GM12878 (cell line): ENCODE measurements at regions not wholly inside any gene's neighbourhood (a gene's known extent, or its start where the extent isn't known, plus 50 kb on each side); places are given as distances from the start of the nearest gene placed in this dataset.

Experiments
- ATAC-seq: fragments of 200-7000 bp; cut with Tn5 transposase; 3 replicates; pipeline ENCODE4 v1.9.1; 2020; ENCODE audit warnings: mild to moderate bottlenecking, moderate library complexity
- BruUV-seq: library from RNA; stranded (reverse); fragments of 400-500 nt; replicated peaks from 2 replicates; lab custom pipeline; 2021; lab: Mats Ljungman, UMichigan
- CTCF ChIA-PET: fragments of 300-600 bp; sonication (Branson Sonifier 250); formaldehyde crosslinking; extraction: SDS; loops from one replicate; lab custom pipeline; 2021; ENCODE audit warnings: inconsistent platforms; lab: Yijun Ruan, JAX
- POLR2A ChIA-PET: fragments of 350-600 bp; formaldehyde crosslinking; extraction: SDS; loops from one replicate; lab custom pipeline; 2021; ENCODE audit warnings: inconsistent platforms; lab: Charles Lee
- RAD21 ChIA-PET: fragments of 300-600 bp; sonication (Branson Sonifier 250); formaldehyde crosslinking; loops from one replicate; lab custom pipeline; 2023; ENCODE audit warnings: antibody characterized with exemption; ENCODE audit not compliant: unreplicated experiment; lab: Charles Lee
- SMC1A ChIA-PET: fragments of 300-600 bp; sonication (Branson Sonifier 250); formaldehyde crosslinking; loops from one replicate; lab custom pipeline; 2023; ENCODE audit not compliant: unreplicated experiment, uncharacterized antibody; lab: Charles Lee
- DNase-seq: peaks from one replicate; pipeline ENCODE4 v3.0.0-alpha.2; 2011; ENCODE audit warnings: low read depth, low spot score
- FAIRE-seq: peaks from 3 replicates; lab custom pipeline; 2011; peaks lifted over from hg19 to GRCh38; lab: Jason Lieb, UNC
- H2AFZ ChIP-seq: 2 replicates; pipeline ENCODE4 v1.6.0; 2011; ENCODE audit warnings: low read depth, low read length, control low read depth; ENCODE audit not compliant: control insufficient read depth
- H3K27ac ChIP-seq: 2 replicates; pipeline ENCODE4 v1.5.1; 2011; ENCODE audit warnings: control low read depth; ENCODE audit not compliant: control insufficient read depth, insufficient read depth
- H3K27me3 ChIP-seq, 2 experiments: replicated peaks in 1 of 2; 2 replicates each; pipeline versions ENCODE4 v1.6.0 to v1.6.1; 2011; ENCODE audit warnings: low read length in 1 of 2; ENCODE audit not compliant: control insufficient read depth in 2 of 2, insufficient read depth in 2 of 2
- H3K36me3 ChIP-seq, 2 experiments: 2 replicates each; pipeline ENCODE4 v1.5.1; 2011; ENCODE audit warnings: low read length in 1 of 2; ENCODE audit not compliant: control insufficient read depth in 2 of 2, insufficient read depth in 2 of 2
- H3K4me1 ChIP-seq: 2 replicates; pipeline ENCODE4 v1.6.1; 2011; ENCODE audit warnings: mild to moderate bottlenecking, low read length, moderate library complexity, mixed read lengths; ENCODE audit not compliant: control insufficient read depth, insufficient read depth
- H3K4me2 ChIP-seq: 2 replicates; pipeline ENCODE4 v1.6.0; 2011; ENCODE audit warnings: control low read depth; ENCODE audit not compliant: control insufficient read depth, insufficient read depth
- H3K4me3 ChIP-seq: fragments of 200-600 bp; sonication (generic); 2 replicates; pipeline ENCODE4 v1.5.1; 2016
- H3K79me2 ChIP-seq: 2 replicates; pipeline ENCODE4 v1.6.0; 2011; ENCODE audit warnings: low read length; ENCODE audit not compliant: control insufficient read depth, insufficient read depth
- H3K9ac ChIP-seq: 2 replicates; pipeline ENCODE4 v1.8.0; 2011; ENCODE audit warnings: low read length, control low read depth, mixed read lengths; ENCODE audit not compliant: control insufficient read depth, insufficient read depth
- H3K9me3 ChIP-seq: replicated peaks from 3 replicates; pipeline ENCODE4 v1.5.1; 2011; ENCODE audit warnings: mild to moderate bottlenecking, low read length; ENCODE audit not compliant: control insufficient read depth, insufficient read depth
- H4K20me1 ChIP-seq: 2 replicates; pipeline ENCODE4 v1.6.0; 2011; ENCODE audit not compliant: control insufficient read depth, insufficient read depth
- ETV6 ChIP-seq, 2 experiments: fragments of 450-650 bp in 1 of 2; IDR thresholded peaks in 1 of 2; conservative IDR thresholded peaks in 1 of 2; 2 replicates each; pipeline ENCODE4 v1.6.1; 2014; ENCODE audit warnings: antibody characterized with exemption in 1 of 2, borderline replicate concordance in 1 of 2, low read depth in 1 of 2, mild to moderate bottlenecking in 1 of 2, moderate library complexity in 1 of 2
- RAD21 ChIP-seq: IDR thresholded peaks from 2 replicates; pipeline ENCODE4 v1.6.1; 2011; ENCODE audit warnings: mild to moderate bottlenecking, low read depth, low read length, moderate library complexity; ENCODE audit not compliant: insufficient read depth
- WGBS: methylation state at CpG from one replicate; pipeline ENCODE4 v1.1.6; 2016; ENCODE audit warnings: low lambda C conversion rate; ENCODE audit not compliant: insufficient replicate concordance, insufficient coverage; ENCODE audit errors: missing lambda C conversion rate; 5-methylcytosine and 5-hydroxymethylcytosine counted together
- in situ Hi-C: fragments of 300-500 bp; cut with MboI; formaldehyde crosslinking; loops from 9 replicates; pipeline ENCODE4 v1.14.3; 2018; ENCODE audit warnings: mixed read lengths
- intact Hi-C: fragments of 100-400 bp; cut with micrococcal nuclease; formaldehyde crosslinking; loops from one replicate; pipeline ENCODE4 v1.14.2; 2022; ENCODE audit not compliant: unreplicated experiment
- TF ChIP-seq, protein P1 (sequence below): fragments of 450-650 bp; IDR thresholded peaks from 2 replicates; pipeline ENCODE4 v1.6.1; 2017; ENCODE audit warnings: mild to moderate bottlenecking, moderate library complexity
- TF ChIP-seq, protein P2 (sequence below): IDR thresholded peaks from 2 replicates; pipeline ENCODE4 v1.6.1; 2012; ENCODE audit warnings: low read length, inconsistent platforms
- TF ChIP-seq, protein P3 (sequence below): fragments of 450-650 bp; IDR thresholded peaks from 2 replicates; pipeline ENCODE4 v1.6.1; 2017; ENCODE audit warnings: mild to moderate bottlenecking
- TF ChIP-seq, protein P4 (sequence below): IDR thresholded peaks from 2 replicates; pipeline ENCODE4 v1.6.1; 2012; ENCODE audit warnings: low read depth, low read length, improper control_type of control experiment
- TF ChIP-seq, protein P5 (sequence below): fragments of 450-650 bp; formaldehyde crosslinking; IDR thresholded peaks from 2 replicates; pipeline ENCODE4 v1.4.0; 2020; ENCODE audit warnings: mild to moderate bottlenecking, moderate library complexity

DNA sequence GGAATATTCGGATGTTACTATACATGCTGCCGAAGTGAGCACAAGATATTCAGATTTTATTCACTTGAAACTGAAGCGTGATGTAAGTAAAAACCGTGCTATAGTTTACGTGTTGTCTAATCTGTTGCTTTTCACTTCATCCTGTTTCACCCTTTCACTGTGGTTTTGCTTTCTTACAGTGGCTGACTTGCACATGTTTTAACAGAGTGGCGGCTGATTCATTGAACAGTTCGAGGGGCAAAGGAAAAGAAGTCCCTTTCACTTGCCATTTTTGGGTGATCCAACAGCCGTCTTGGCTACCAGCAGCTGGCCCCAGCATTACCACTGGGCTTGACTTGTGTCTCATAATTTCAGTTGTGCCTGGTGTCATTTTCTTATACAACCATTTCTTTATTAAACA is 134.0 kb downstream of the IRX1 start (continued):
- TF ChIP-seq, protein P1, sequence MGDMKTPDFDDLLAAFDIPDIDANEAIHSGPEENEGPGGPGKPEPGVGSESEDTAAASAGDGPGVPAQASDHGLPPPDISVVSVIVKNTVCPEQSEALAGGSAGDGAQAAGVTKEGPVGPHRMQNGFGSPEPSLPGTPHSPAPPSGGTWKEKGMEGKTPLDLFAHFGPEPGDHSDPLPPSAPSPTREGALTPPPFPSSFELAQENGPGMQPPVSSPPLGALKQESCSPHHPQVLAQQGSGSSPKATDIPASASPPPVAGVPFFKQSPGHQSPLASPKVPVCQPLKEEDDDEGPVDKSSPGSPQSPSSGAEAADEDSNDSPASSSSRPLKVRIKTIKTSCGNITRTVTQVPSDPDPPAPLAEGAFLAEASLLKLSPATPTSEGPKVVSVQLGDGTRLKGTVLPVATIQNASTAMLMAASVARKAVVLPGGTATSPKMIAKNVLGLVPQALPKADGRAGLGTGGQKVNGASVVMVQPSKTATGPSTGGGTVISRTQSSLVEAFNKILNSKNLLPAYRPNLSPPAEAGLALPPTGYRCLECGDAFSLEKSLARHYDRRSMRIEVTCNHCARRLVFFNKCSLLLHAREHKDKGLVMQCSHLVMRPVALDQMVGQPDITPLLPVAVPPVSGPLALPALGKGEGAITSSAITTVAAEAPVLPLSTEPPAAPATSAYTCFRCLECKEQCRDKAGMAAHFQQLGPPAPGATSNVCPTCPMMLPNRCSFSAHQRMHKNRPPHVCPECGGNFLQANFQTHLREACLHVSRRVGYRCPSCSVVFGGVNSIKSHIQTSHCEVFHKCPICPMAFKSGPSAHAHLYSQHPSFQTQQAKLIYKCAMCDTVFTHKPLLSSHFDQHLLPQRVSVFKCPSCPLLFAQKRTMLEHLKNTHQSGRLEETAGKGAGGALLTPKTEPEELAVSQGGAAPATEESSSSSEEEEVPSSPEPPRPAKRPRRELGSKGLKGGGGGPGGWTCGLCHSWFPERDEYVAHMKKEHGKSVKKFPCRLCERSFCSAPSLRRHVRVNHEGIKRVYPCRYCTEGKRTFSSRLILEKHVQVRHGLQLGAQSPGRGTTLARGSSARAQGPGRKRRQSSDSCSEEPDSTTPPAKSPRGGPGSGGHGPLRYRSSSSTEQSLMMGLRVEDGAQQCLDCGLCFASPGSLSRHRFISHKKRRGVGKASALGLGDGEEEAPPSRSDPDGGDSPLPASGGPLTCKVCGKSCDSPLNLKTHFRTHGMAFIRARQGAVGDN = no peak
- TF ChIP-seq, protein P2, sequence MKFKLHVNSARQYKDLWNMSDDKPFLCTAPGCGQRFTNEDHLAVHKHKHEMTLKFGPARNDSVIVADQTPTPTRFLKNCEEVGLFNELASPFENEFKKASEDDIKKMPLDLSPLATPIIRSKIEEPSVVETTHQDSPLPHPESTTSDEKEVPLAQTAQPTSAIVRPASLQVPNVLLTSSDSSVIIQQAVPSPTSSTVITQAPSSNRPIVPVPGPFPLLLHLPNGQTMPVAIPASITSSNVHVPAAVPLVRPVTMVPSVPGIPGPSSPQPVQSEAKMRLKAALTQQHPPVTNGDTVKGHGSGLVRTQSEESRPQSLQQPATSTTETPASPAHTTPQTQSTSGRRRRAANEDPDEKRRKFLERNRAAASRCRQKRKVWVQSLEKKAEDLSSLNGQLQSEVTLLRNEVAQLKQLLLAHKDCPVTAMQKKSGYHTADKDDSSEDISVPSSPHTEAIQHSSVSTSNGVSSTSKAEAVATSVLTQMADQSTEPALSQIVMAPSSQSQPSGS = no peak
- TF ChIP-seq ETV6 (conservative IDR thresholded peaks at IDR 0.05 in 1 of 2, IDR thresholded peaks at IDR 0.05 in 1 of 2; ENCODE audit: borderline replicate concordance in 1 of 2, low read depth in 1 of 2) = no peak
- TF ChIP-seq, all 136 proteins: peak for 0

DNA sequence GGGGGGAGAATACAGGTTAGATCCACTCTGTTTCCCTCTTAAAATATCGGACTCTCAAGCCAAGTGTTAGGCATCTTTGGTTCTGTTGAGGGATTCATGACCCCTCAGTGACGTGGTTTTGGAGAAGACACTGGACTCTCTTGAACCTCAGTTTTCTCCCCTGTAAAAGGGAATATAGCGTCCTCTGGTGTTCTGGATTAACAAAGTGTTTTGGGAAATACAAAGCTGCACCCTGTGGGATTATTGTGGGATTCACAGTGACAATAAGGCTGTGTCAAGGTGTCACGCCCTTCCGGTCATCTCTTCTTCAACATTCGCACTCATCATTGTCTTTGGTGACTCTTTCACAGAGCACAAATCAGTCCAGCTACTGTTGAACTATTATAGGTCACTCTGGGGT is 139.0 kb downstream of the IRX1 start:
- no peak overlapping the region for H3K27ac ChIP-seq
- ChIA-PET POLR2A (no interaction called here), SMC1A (no interaction called here), CTCF (no interaction called here), RAD21 (no interaction called here)
- no peak overlapping the region for H2AFZ ChIP-seq
- H4K20me1 ChIP-seq = no peaks in the 10 kb centered on the region
- in situ Hi-C loops (no loop called here), intact Hi-C loops (no loop called here)
- no peak overlapping the region for H3K4me2 ChIP-seq
- BruUV-seq = no TSS peak
- H3K9me3 ChIP-seq = no peaks in the 10 kb centered on the region; the same call in 1 of the 3 replicates
- FAIRE-seq (no peak), ATAC-seq (no peak), DNase-seq (no peak)
- no peaks in the 10 kb centered on the region for H3K27me3 ChIP-seq
- WGBS = 18% methylated on average over 6 of the region's 6 CpGs
- no peaks in the 10 kb centered on the region for H3K4me1 ChIP-seq
- no peak overlapping the region for H3K9ac ChIP-seq
- TF ChIP-seq, protein P3, sequence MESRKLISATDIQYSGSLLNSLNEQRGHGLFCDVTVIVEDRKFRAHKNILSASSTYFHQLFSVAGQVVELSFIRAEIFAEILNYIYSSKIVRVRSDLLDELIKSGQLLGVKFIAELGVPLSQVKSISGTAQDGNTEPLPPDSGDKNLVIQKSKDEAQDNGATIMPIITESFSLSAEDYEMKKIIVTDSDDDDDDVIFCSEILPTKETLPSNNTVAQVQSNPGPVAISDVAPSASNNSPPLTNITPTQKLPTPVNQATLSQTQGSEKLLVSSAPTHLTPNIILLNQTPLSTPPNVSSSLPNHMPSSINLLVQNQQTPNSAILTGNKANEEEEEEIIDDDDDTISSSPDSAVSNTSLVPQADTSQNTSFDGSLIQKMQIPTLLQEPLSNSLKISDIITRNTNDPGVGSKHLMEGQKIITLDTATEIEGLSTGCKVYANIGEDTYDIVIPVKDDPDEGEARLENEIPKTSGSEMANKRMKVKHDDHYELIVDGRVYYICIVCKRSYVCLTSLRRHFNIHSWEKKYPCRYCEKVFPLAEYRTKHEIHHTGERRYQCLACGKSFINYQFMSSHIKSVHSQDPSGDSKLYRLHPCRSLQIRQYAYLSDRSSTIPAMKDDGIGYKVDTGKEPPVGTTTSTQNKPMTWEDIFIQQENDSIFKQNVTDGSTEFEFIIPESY = no peak
- TF ChIP-seq, protein P4, sequence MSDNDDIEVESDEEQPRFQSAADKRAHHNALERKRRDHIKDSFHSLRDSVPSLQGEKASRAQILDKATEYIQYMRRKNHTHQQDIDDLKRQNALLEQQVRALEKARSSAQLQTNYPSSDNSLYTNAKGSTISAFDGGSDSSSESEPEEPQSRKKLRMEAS = no peak
- TF ChIP-seq, protein P5, sequence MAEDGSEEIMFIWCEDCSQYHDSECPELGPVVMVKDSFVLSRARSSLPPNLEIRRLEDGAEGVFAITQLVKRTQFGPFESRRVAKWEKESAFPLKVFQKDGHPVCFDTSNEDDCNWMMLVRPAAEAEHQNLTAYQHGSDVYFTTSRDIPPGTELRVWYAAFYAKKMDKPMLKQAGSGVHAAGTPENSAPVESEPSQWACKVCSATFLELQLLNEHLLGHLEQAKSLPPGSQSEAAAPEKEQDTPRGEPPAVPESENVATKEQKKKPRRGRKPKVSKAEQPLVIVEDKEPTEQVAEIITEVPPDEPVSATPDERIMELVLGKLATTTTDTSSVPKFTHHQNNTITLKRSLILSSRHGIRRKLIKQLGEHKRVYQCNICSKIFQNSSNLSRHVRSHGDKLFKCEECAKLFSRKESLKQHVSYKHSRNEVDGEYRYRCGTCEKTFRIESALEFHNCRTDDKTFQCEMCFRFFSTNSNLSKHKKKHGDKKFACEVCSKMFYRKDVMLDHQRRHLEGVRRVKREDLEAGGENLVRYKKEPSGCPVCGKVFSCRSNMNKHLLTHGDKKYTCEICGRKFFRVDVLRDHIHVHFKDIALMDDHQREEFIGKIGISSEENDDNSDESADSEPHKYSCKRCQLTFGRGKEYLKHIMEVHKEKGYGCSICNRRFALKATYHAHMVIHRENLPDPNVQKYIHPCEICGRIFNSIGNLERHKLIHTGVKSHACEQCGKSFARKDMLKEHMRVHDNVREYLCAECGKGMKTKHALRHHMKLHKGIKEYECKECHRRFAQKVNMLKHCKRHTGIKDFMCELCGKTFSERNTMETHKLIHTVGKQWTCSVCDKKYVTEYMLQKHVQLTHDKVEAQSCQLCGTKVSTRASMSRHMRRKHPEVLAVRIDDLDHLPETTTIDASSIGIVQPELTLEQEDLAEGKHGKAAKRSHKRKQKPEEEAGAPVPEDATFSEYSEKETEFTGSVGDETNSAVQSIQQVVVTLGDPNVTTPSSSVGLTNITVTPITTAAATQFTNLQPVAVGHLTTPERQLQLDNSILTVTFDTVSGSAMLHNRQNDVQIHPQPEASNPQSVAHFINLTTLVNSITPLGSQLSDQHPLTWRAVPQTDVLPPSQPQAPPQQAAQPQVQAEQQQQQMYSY (CRISPR knock-in tag) = no peak
- no peak for TF ChIP-seq RAD21
- no peaks in the 10 kb centered on the region for H3K79me2 ChIP-seq
- no peaks in the 10 kb centered on the region for H3K36me3 ChIP-seq
- no peak overlapping the region for H3K4me3 ChIP-seq
